ENCODE measurements at regions not wholly inside any gene's neighbourhood (a gene's known extent, or its start where the extent isn't known, plus 50 kb on each side); places are given as distances from the start of the nearest gene placed in this dataset.

- Histone ChIP-seq H3K36me3 (replicated peaks; ENCODE audit: insufficient read depth, low read length) (no peaks in the 10 kb centered on the region), H3K27me3 (replicated peaks; ENCODE audit: insufficient read depth, low read length) (no peaks in the 10 kb centered on the region), H3K9me3 (replicated peaks; ENCODE audit: insufficient read depth, low read length) (no peaks in the 10 kb centered on the region), H3K79me2 (ENCODE audit: low read length) (no peaks in the 10 kb centered on the region), H3K4me1 (ENCODE audit: low read length) (no peaks in the 10 kb centered on the region), H3K4me3 (ENCODE audit: low read length) (no peak overlapping the region), H3K9me2 (replicated peaks; ENCODE audit: insufficient read depth, low read length) (no peaks in the 10 kb centered on the region), H3K4me2 (ENCODE audit: low read depth, low read length) (no peak overlapping the region), H3F3A (ENCODE audit: insufficient read depth, low read length) (no peaks in the 10 kb centered on the region), H2AFZ (ENCODE audit: low read length) (no peak overlapping the region), H3K27ac (ENCODE audit: low read length) (no peak overlapping the region), H4K20me1 (ENCODE audit: insufficient read depth, low read length) (no peaks in the 10 kb centered on the region), H3K9ac (ENCODE audit: low read length) (no peak overlapping the region)
- no peak for DNase-seq
- TF ChIP-seq EZH2phosphoT487 (IDR thresholded peaks at IDR 0.05; ENCODE audit: low read length): no peak
- TF ChIP-seq EZH2 (optimal IDR thresholded peaks at IDR 0.05; ENCODE audit: low read depth, low read length): no peak
- TF ChIP-seq, protein P1, sequence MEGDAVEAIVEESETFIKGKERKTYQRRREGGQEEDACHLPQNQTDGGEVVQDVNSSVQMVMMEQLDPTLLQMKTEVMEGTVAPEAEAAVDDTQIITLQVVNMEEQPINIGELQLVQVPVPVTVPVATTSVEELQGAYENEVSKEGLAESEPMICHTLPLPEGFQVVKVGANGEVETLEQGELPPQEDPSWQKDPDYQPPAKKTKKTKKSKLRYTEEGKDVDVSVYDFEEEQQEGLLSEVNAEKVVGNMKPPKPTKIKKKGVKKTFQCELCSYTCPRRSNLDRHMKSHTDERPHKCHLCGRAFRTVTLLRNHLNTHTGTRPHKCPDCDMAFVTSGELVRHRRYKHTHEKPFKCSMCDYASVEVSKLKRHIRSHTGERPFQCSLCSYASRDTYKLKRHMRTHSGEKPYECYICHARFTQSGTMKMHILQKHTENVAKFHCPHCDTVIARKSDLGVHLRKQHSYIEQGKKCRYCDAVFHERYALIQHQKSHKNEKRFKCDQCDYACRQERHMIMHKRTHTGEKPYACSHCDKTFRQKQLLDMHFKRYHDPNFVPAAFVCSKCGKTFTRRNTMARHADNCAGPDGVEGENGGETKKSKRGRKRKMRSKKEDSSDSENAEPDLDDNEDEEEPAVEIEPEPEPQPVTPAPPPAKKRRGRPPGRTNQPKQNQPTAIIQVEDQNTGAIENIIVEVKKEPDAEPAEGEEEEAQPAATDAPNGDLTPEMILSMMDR (IDR thresholded peaks at IDR 0.05; ENCODE audit: low read length): no peak
Observed at GRCh38 chr13:60265566-60265965, 101.8 kb upstream of the DIAPH3 start.

DNA sequence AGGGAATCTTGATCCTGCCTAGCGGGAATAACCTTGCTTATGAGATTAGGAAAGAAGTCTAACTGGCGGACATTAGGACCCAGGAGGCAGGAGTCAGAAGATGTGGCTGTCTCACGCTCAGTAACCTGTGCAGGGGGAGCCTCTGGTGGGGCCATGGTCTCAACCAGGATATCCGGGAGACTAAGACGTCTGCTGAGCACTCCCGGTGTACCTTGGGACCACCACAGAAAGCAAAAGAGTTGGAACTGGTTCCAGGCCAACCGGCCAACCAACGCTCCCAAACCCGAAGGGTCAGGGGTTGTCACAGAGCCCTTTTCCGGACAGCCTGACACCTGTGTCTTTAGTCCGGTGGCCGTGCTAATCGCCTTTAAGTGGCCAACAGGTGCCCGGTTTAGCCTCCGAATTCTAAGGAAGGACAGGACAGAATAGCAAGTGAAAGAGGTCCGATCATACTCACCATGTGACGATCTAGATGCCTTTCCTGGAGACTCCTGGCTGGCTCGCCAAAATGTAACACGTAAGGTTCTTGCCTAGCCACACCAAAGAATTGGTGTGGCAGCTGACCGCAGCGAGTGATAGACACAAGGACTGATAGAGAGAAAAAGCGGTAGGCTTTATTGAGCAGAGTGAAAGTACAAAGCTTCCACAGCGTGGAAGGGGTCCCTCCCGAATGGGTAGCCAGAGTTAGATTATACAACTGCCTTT is 103.9 kb upstream of the DIAPH3 start:
- no peaks in the 10 kb centered on the region for H3K79me2 ChIP-seq (ENCODE audit: low read length)
- H3F3A ChIP-seq (ENCODE audit: insufficient read depth, low read length): no peaks in the 10 kb centered on the region
- H3K9ac ChIP-seq (ENCODE audit: low read length): no peak overlapping the region
- DNase-seq: no peak
- H3K27ac ChIP-seq (ENCODE audit: low read length): no peak overlapping the region
- H3K27me3 ChIP-seq (replicated peaks; ENCODE audit: insufficient read depth, low read length): no peaks in the 10 kb centered on the region
- H2AFZ ChIP-seq (ENCODE audit: low read length): no peak overlapping the region
- no peak overlapping the region for H3K4me3 ChIP-seq (ENCODE audit: low read length)
- no peaks in the 10 kb centered on the region for H3K9me2 ChIP-seq (replicated peaks; ENCODE audit: insufficient read depth, low read length)
- H4K20me1 ChIP-seq (ENCODE audit: insufficient read depth, low read length): no peaks in the 10 kb centered on the region
- H3K36me3 ChIP-seq (replicated peaks; ENCODE audit: insufficient read depth, low read length): no peaks in the 10 kb centered on the region
- no peaks in the 10 kb centered on the region for H3K9me3 ChIP-seq (replicated peaks; ENCODE audit: insufficient read depth, low read length)
- TF ChIP-seq, protein P1 (IDR thresholded peaks at IDR 0.05; ENCODE audit: low read length): no peak
- H3K4me2 ChIP-seq (ENCODE audit: low read depth, low read length): no peak overlapping the region
- H3K4me1 ChIP-seq (ENCODE audit: low read length): no peaks in the 10 kb centered on the region

GRCh38 chr13:60268203-60268555 is 104.5 kb upstream of the DIAPH3 start:
- no peak overlapping the region for H3K9ac ChIP-seq (ENCODE audit: low read length)

More at GRCh38 chr13:60268203-60268555, 104.5 kb upstream of the DIAPH3 start:
- Histone ChIP-seq H4K20me1 (ENCODE audit: insufficient read depth, low read length) (no peaks in the 10 kb centered on the region), H3K4me1 (ENCODE audit: low read length) (no peaks in the 10 kb centered on the region), H3K36me3 (replicated peaks; ENCODE audit: insufficient read depth, low read length) (no peaks in the 10 kb centered on the region), H3K27me3 (replicated peaks; ENCODE audit: insufficient read depth, low read length) (no peaks in the 10 kb centered on the region), H3F3A (ENCODE audit: insufficient read depth, low read length) (no peaks in the 10 kb centered on the region), H3K4me2 (ENCODE audit: low read depth, low read length) (no peak overlapping the region), H3K9me2 (replicated peaks; ENCODE audit: insufficient read depth, low read length) (no peaks in the 10 kb centered on the region), H2AFZ (ENCODE audit: low read length) (no peak overlapping the region), H3K79me2 (ENCODE audit: low read length) (no peaks in the 10 kb centered on the region), H3K4me3 (ENCODE audit: low read length) (no peak overlapping the region), H3K27ac (ENCODE audit: low read length) (no peak overlapping the region), H3K9me3 (replicated peaks; ENCODE audit: insufficient read depth, low read length) (no peaks in the 10 kb centered on the region)
- TF ChIP-seq EZH2phosphoT487 (IDR thresholded peaks at IDR 0.05; ENCODE audit: low read length) (no peak), EZH2 (optimal IDR thresholded peaks at IDR 0.05; ENCODE audit: low read depth, low read length) (no peak)
- TF ChIP-seq, protein P1 (IDR thresholded peaks at IDR 0.05; ENCODE audit: low read length): no peak
- no peak for DNase-seq

All from MM.1S (cell line).